ENCODE measurements at regions not wholly inside any gene's neighbourhood (a gene's known extent, or its start where the extent isn't known, plus 50 kb on each side); places are given as distances from the start of the nearest gene placed in this dataset.

DNA sequence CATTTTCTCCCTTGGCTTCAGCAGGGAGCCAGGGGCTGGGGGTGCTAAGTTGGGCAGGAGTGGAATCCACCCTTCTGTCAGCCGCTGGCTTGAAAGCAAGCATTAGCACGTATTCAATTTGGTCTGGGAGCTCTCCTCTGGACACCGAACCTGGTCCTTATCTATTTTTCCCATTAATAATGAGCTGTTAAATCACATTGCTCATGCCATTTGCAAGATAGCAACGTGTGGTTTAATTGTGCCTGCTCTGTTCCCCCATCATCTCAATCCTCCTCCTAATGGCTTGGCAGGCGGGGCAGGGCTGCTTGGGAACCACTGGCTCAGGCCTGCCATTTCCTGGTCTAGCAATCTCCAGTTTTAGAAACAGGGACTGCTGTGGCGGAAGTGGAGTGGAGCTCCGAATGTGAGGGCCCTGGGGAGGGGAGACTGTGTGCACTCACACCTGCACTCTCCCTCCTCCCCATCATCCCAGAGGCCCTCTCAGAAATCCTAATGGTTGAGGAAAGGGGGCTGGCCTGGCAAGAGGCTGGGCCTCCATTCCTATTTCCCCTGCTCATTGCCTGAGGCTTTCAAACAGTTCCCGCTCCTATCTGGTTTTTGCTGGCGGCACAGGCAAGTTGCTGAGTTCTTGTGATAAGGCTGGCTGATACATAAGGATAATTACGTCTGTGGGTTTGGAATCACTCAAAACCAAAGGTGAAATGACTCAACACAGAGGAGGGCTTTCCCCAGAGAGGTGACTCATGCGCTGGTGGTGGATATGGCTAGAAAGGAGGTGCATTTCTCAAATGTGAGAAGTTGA lies 201.2 kb upstream of the E2F8 start (continued):
- TF ChIP-seq, protein P1, sequence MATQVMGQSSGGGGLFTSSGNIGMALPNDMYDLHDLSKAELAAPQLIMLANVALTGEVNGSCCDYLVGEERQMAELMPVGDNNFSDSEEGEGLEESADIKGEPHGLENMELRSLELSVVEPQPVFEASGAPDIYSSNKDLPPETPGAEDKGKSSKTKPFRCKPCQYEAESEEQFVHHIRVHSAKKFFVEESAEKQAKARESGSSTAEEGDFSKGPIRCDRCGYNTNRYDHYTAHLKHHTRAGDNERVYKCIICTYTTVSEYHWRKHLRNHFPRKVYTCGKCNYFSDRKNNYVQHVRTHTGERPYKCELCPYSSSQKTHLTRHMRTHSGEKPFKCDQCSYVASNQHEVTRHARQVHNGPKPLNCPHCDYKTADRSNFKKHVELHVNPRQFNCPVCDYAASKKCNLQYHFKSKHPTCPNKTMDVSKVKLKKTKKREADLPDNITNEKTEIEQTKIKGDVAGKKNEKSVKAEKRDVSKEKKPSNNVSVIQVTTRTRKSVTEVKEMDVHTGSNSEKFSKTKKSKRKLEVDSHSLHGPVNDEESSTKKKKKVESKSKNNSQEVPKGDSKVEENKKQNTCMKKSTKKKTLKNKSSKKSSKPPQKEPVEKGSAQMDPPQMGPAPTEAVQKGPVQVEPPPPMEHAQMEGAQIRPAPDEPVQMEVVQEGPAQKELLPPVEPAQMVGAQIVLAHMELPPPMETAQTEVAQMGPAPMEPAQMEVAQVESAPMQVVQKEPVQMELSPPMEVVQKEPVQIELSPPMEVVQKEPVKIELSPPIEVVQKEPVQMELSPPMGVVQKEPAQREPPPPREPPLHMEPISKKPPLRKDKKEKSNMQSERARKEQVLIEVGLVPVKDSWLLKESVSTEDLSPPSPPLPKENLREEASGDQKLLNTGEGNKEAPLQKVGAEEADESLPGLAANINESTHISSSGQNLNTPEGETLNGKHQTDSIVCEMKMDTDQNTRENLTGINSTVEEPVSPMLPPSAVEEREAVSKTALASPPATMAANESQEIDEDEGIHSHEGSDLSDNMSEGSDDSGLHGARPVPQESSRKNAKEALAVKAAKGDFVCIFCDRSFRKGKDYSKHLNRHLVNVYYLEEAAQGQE (IDR thresholded peaks at IDR 0.05; ENCODE audit: borderline replicate concordance), result peak; percentile 96
- TF ChIP-seq, protein P1 (CRISPR knock-in tag; IDR thresholded peaks at IDR 0.05; ENCODE audit: low read depth), result no peak
- TF ChIP-seq TBL1XR1 (IDR thresholded peaks at IDR 0.05; ENCODE audit: low read length in 2 of 2) (peak; percentile 89 to 91; a peak in 3 of 4 replicates), ZKSCAN8 (CRISPR knock-in tag; IDR thresholded peaks at IDR 0.05) (peak; percentile 73), PTTG1 (tag; IDR thresholded peaks at IDR 0.05; ENCODE audit: low read depth) (no peak), MYNN (IDR thresholded peaks at IDR 0.05) (peak; percentile 83), MYNN (CRISPR knock-in tag; IDR thresholded peaks at IDR 0.05) (no peak), NFIC (IDR thresholded peaks at IDR 0.05) (peak; percentile 92), ILK (tag; IDR thresholded peaks at IDR 0.05; ENCODE audit: borderline replicate concordance, low read depth) (no peak), BACH1 (tag; IDR thresholded peaks at IDR 0.05) (0 out of 2 replicates have a peak, but pooled peaks have one; percentile 41), HDAC3 (IDR thresholded peaks at IDR 0.05; ENCODE audit: borderline replicate concordance, partially characterized antibody) (peak; percentile 91), ZFX (CRISPR knock-in tag; IDR thresholded peaks at IDR 0.05) (peak; percentile 73), ARID1B (IDR thresholded peaks at IDR 0.05) (peak; percentile 99)
- TF ChIP-seq, protein P2, sequence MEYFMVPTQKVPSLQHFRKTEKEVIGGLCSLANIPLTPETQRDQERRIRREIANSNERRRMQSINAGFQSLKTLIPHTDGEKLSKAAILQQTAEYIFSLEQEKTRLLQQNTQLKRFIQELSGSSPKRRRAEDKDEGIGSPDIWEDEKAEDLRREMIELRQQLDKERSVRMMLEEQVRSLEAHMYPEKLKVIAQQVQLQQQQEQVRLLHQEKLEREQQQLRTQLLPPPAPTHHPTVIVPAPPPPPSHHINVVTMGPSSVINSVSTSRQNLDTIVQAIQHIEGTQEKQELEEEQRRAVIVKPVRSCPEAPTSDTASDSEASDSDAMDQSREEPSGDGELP (CRISPR knock-in tag; IDR thresholded peaks at IDR 0.05; ENCODE audit: borderline replicate concordance), result peak; percentile 69; the same call in 1 of the 2 replicates
- TF ChIP-seq, protein P3, sequence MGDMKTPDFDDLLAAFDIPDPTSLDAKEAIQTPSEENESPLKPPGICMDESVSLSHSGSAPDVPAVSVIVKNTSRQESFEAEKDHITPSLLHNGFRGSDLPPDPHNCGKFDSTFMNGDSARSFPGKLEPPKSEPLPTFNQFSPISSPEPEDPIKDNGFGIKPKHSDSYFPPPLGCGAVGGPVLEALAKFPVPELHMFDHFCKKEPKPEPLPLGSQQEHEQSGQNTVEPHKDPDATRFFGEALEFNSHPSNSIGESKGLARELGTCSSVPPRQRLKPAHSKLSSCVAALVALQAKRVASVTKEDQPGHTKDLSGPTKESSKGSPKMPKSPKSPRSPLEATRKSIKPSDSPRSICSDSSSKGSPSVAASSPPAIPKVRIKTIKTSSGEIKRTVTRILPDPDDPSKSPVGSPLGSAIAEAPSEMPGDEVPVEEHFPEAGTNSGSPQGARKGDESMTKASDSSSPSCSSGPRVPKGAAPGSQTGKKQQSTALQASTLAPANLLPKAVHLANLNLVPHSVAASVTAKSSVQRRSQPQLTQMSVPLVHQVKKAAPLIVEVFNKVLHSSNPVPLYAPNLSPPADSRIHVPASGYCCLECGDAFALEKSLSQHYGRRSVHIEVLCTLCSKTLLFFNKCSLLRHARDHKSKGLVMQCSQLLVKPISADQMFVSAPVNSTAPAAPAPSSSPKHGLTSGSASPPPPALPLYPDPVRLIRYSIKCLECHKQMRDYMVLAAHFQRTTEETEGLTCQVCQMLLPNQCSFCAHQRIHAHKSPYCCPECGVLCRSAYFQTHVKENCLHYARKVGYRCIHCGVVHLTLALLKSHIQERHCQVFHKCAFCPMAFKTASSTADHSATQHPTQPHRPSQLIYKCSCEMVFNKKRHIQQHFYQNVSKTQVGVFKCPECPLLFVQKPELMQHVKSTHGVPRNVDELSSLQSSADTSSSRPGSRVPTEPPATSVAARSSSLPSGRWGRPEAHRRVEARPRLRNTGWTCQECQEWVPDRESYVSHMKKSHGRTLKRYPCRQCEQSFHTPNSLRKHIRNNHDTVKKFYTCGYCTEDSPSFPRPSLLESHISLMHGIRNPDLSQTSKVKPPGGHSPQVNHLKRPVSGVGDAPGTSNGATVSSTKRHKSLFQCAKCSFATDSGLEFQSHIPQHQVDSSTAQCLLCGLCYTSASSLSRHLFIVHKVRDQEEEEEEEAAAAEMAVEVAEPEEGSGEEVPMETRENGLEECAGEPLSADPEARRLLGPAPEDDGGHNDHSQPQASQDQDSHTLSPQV (IDR thresholded peaks at IDR 0.05), result peak; percentile 58; the same call in 1 of the 2 replicates
